GM23338 (cell line): ENCODE measurements at regions not wholly inside any gene's neighbourhood (a gene's known extent, or its start where the extent isn't known, plus 50 kb on each side); places are given as distances from the start of the nearest gene placed in this dataset.

ENCODE experiments used
- EZH2 ChIP-seq: fragments of 200-600 bp; sonication (generic); IDR thresholded peaks from one replicate; pipeline ENCODE4 v1.8.0; 2017; ENCODE audit warnings: antibody characterized with exemption, mild to moderate bottlenecking, low read depth; ENCODE audit not compliant: unreplicated experiment
- EZH2phosphoT487 ChIP-seq: fragments of 200-600 bp; sonication (generic); IDR thresholded peaks from one replicate; pipeline ENCODE4 v1.8.1; 2018; ENCODE audit warnings: antibody characterized with exemption; ENCODE audit not compliant: unreplicated experiment
- JUNB ChIP-seq: IDR thresholded peaks from one replicate; pipeline ENCODE4 v1.6.1; 2016; ENCODE audit warnings: antibody characterized with exemption; ENCODE audit not compliant: unreplicated experiment
- POLR2AphosphoS5 ChIP-seq: IDR thresholded peaks from 2 replicates; pipeline ENCODE4 v1.6.1; 2016; ENCODE audit warnings: antibody characterized with exemption, low read depth
- ZNF114 ChIP-seq: fragments of 250-450 bp; sonication (Bioruptor Pico); IDR thresholded peaks from 2 replicates; pipeline ENCODE4 v1.5.0; 2020; ENCODE audit warnings: mild to moderate bottlenecking, moderate library complexity
- TF ChIP-seq, protein P1 (sequence below), 2 experiments: fragments of 200-600 bp in 1 of 2; sonication (generic) in 1 of 2; conservative IDR thresholded peaks; 2 replicates each; pipeline versions ENCODE4 v1.5.1 to v1.6.1; 2016 to 2017; ENCODE audit warnings: antibody characterized with exemption in 2 of 2, low read depth in 2 of 2, mild to moderate bottlenecking in 2 of 2, moderate library complexity in 1 of 2
- TF ChIP-seq, protein P2 (sequence below): fragments of 250-450 bp; sonication (Bioruptor Pico); IDR thresholded peaks from 2 replicates; pipeline ENCODE4 v1.5.0; 2020; ENCODE audit warnings: mild to moderate bottlenecking, moderate library complexity

DNA sequence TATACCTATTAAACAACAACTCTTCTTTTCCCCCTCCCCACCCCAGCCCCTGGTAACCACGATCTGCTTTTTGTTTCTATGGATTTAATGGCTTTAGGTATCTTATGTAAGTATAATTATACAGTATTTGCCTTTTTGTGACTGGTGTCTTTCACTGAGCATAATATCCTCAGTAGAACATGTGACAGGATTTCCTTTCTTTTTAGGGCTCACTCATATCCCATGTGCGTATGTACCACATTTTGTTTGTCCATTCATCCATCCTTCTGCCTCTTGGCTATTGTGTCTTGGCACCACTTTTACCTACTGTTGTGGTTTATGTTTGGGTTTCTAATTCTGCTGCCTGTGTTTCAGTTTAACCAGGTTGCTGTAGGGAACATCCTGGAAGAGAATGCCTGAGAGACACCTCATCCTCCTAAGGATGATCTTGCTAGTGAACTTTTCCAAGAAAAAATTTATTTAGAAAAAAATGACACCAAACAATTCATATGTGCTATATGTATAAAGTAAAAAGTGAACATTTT, 77.6 kb upstream of the SESN3 start:
- TF ChIP-seq, protein P1, sequence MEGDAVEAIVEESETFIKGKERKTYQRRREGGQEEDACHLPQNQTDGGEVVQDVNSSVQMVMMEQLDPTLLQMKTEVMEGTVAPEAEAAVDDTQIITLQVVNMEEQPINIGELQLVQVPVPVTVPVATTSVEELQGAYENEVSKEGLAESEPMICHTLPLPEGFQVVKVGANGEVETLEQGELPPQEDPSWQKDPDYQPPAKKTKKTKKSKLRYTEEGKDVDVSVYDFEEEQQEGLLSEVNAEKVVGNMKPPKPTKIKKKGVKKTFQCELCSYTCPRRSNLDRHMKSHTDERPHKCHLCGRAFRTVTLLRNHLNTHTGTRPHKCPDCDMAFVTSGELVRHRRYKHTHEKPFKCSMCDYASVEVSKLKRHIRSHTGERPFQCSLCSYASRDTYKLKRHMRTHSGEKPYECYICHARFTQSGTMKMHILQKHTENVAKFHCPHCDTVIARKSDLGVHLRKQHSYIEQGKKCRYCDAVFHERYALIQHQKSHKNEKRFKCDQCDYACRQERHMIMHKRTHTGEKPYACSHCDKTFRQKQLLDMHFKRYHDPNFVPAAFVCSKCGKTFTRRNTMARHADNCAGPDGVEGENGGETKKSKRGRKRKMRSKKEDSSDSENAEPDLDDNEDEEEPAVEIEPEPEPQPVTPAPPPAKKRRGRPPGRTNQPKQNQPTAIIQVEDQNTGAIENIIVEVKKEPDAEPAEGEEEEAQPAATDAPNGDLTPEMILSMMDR (conservative IDR thresholded peaks at IDR 0.05; ENCODE audit: low read depth in 2 of 2) = no peak
- TF ChIP-seq ZNF114 (CRISPR knock-in tag) = no peak
- no peak for TF ChIP-seq POLR2AphosphoS5
- TF ChIP-seq JUNB = no peak
- TF ChIP-seq EZH2 = no peak
- TF ChIP-seq, protein P2, sequence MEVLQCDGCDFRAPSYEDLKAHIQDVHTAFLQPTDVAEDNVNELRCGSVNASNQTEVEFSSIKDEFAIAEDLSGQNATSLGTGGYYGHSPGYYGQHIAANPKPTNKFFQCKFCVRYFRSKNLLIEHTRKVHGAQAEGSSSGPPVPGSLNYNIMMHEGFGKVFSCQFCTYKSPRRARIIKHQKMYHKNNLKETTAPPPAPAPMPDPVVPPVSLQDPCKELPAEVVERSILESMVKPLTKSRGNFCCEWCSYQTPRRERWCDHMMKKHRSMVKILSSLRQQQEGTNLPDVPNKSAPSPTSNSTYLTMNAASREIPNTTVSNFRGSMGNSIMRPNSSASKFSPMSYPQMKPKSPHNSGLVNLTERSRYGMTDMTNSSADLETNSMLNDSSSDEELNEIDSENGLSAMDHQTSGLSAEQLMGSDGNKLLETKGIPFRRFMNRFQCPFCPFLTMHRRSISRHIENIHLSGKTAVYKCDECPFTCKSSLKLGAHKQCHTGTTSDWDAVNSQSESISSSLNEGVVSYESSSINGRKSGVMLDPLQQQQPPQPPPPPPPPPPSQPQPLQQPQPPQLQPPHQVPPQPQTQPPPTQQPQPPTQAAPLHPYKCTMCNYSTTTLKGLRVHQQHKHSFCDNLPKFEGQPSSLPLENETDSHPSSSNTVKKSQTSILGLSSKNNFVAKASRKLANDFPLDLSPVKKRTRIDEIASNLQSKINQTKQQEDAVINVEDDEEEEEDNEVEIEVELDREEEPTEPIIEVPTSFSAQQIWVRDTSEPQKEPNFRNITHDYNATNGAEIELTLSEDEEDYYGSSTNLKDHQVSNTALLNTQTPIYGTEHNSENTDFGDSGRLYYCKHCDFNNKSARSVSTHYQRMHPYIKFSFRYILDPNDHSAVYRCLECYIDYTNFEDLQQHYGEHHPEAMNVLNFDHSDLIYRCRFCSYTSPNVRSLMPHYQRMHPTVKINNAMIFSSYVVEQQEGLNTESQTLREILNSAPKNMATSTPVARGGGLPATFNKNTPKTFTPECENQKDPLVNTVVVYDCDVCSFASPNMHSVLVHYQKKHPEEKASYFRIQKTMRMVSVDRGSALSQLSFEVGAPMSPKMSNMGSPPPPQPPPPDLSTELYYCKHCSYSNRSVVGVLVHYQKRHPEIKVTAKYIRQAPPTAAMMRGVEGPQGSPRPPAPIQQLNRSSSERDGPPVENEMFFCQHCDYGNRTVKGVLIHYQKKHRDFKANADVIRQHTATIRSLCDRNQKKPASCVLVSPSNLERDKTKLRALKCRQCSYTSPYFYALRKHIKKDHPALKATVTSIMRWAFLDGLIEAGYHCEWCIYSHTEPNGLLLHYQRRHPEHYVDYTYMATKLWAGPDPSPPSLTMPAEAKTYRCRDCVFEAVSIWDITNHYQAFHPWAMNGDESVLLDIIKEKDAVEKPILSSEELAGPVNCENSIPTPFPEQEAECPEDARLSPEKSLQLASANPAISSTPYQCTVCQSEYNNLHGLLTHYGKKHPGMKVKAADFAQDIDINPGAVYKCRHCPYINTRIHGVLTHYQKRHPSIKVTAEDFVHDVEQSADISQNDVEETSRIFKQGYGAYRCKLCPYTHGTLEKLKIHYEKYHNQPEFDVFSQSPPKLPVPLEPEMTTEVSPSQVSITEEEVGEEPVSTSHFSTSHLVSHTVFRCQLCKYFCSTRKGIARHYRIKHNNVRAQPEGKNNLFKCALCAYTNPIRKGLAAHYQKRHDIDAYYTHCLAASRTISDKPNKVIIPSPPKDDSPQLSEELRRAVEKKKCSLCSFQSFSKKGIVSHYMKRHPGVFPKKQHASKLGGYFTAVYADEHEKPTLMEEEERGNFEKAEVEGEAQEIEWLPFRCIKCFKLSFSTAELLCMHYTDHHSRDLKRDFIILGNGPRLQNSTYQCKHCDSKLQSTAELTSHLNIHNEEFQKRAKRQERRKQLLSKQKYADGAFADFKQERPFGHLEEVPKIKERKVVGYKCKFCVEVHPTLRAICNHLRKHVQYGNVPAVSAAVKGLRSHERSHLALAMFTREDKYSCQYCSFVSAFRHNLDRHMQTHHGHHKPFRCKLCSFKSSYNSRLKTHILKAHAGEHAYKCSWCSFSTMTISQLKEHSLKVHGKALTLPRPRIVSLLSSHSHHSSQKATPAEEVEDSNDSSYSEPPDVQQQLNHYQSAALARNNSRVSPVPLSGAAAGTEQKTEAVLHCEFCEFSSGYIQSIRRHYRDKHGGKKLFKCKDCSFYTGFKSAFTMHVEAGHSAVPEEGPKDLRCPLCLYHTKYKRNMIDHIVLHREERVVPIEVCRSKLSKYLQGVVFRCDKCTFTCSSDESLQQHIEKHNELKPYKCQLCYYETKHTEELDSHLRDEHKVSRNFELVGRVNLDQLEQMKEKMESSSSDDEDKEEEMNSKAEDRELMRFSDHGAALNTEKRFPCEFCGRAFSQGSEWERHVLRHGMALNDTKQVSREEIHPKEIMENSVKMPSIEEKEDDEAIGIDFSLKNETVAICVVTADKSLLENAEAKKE (CRISPR knock-in tag) = no peak
- no peak for TF ChIP-seq EZH2phosphoT487
